GM18909 (cell line): ENCODE measurements at regions not wholly inside any gene's neighbourhood (a gene's known extent, or its start where the extent isn't known, plus 50 kb on each side); places are given as distances from the start of the nearest gene placed in this dataset.
"Not testable (repeated sequence)": the region's sequence is repeated elsewhere in the genome, so short reads cannot be mapped to it uniquely, and the experiment has no call there.

Experiments
- ATAC-seq: cut with Tn5 transposase; IDR thresholded peaks from one replicate; pipeline ENCODE4 v1.9.1; 2021; ENCODE audit warnings: mild to moderate bottlenecking; ENCODE audit not compliant: unreplicated experiment, poor library complexity

GRCh38 chr2:65980531-65980930 is 454.4 kb upstream of the MEIS1 start:
- ATAC-seq, result no peak

- no peak for ATAC-seq
Observed at GRCh38 chr2:65979446-65979845, 455.5 kb upstream of the MEIS1 start.

DNA sequence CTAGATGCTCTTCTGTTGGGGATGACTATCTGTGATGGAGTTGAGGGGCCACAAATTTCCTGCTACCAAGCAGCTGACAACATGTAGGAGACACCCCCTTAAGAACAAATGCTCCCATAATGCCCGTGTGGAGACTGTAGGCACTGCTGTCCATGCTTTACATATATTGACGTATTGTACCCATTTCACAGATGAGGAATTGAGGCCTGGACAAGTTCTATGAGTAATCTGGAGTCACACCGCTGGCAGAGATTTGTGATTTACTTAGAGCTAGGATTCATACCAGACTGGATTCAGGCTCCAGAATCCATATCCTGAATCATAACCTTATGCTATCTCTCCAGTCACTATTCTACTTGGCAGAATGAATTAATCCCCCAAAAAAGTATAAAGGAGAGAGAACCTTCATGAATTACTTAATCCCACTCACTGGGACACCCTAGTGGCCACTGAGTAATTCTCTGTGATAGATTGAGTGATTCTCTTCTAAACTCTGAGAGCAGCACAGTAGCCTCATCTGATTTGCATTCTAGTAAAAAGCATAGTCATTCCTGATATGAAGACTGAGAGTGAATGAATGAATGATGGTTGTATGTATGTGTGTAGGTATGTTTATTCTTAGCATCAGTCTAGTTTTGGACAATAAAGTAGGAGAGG is 460.7 kb upstream of the MEIS1 start:
- ATAC-seq, result no peak

GRCh38 chr2:65969161-65969560 is 465.8 kb upstream of the MEIS1 start:
- no peak for ATAC-seq

DNA sequence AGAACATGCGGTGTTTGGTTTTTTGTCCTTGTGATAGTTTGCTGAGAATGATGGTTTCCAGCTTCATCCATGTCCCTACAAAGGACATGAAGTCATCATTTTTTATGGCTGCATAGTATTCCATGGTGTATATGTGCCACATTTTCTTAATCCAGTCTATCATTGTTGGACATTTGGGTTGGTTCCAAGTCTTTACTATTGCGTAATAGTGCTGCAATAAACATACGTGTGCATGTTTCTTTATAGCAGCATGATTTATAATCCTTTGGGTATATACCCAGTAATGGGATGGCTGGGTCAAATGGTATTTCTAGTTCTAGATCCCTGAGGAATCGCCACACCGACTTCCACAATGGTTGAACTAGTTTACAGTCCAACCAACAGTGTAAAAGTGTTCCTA is 471.6 kb upstream of the MEIS1 start:
- not testable (repeated sequence) for ATAC-seq

DNA sequence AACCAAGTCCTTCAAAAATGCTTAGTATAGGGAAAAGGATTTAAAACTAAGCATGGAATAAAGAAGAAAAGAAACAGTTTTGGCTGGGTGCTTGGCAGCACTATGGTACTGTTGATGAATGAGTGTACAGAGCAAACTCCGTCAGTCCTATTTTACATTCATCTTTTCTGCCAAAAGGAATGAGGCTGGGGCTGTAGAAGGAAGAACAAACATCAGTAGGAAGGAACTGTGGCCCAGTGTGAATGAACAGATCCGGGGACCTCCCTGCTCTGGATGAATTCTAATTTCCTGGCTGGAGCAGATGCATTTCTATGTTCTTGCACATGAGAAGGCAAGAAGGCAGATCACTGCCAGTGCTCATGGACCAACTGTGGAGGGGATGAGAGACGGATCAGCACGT is 474.0 kb upstream of the MEIS1 start:
- no peak for ATAC-seq

GRCh38 chr2:65957886-65958285 is 477.0 kb upstream of the MEIS1 start:
- no peak for ATAC-seq

- no peak for ATAC-seq
Observed at GRCh38 chr2:65957454-65957853, 477.5 kb upstream of the MEIS1 start.

DNA sequence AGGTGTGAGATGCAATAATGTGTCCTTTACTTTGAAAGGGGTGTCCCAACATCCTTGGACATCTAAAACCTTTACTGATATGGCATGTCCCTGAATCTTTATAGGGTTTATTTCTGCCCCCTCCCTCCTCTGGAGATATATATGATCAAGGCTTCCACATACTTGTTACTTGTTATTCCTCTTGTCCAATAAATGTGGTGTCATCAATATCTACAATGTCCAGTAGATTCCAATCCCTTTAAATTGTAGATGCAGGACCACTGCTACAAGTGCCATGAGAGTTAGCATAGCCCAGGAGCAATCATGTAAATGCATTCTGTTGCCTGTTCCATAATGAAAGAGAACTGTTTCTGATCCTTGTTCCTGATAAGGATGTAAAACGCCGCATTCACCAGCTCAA is 479.7 kb upstream of the MEIS1 start:
- no peak for ATAC-seq

- ATAC-seq, result no peak
Observed at GRCh38 chr2:65952966-65953761, 481.8 kb upstream of the MEIS1 start.

DNA sequence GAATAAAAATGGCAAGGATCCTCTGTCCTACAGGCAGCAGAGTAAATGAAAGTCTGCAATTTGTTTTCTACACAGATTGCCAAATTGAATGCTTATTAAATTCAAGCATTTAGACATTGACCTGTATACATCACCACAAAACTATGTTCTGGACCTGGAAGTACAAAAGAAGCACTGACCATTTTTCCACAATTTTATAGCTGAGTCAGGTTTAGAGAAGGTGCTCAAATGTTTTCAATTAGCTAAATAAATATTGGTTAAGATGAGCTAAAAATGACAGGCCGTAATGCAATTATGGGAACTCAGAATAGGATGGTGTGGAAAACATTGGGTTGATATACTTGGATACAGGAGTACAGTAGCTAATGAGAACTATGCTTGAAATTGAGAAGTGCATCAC is 490.7 kb upstream of the MEIS1 start:
- ATAC-seq, result no peak

GRCh38 chr2:65943099-65943786 is 491.7 kb upstream of the MEIS1 start:
- no peak for ATAC-seq

DNA sequence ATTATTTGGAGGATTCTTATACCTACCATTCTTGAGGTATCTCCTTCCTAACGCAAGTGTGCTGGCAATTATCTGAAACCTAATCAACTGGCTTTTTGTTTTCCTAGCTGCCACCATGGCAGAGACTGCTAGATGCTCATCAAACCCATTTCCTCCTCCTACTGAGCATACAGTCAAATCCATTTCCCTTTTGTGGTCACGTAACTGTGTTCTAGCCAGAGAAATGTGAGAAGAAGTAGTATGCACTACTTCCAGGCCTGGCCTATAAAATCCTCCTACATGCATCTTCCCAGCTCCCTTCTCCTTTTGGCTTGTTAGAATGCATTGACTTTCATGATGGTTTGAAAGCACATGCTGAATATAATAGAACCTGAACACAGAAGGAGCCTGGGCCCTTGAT is 494.1 kb upstream of the MEIS1 start:
- no peak for ATAC-seq

GRCh38 chr2:65939687-65940086 is 495.2 kb upstream of the MEIS1 start:
- no peak for ATAC-seq

DNA sequence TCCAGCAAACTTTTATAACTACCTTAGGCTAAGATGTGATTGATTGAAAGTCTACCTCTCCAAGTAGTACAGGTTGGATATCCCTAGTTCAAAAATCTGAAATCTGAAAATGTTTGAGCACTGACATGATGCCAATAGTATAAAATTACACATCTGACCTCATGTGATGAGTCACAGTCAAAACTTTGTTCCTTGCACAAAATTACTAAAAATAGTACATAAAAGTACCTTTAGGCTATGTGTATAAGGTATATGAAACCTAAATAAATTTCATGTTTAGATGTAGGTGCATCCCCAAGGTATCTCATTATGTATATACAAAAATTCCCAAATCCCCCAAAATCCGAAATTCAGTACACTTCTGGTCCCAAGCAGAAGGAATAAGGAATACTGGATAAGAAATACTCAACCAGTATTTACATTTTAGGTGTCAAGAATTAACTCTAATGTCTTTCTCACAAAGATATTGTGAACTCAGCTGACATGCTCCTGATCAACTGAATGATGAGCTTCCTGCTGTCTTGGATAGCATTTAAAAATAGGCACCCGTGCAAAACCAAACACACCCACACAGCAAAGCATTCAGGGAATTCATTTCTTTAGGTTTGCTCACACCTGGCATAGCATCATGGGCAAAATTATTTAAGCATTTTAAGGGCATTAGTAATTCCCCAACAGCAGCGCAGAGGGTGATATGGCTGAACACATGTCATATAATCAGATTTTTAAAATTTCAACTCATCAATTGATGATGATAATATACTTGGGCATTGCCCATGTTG is 497.4 kb upstream of the MEIS1 start:
- no peak for ATAC-seq

DNA sequence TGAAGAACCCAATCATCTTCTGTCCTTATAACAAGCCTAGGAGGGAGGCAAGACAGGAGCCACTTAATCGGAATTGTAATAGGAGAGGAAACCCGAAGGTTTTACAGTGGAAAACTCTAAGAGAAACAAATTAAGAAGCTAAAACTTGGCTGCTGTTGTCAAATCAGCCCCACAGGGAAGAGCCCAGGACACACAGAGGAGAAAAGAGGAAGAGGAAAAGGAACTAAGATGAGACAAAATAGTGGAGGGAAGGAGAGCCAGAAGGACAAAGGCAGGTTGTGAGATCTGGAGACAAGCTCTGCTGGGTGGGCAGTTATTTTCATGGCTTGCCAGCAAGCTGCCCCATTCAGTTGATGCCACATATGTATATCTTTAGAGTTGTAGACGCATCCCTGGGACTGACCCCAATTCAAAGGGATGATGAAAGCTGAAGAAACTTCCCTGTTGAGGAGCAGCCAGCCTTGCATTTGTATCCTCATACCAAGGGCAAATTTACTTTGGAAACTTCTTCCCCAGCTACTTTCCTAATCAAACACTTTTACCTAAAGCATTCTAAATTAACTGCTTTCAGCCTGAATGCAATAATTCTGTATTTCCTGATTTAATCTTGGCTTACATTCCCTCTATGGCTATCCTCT is 499.8 kb upstream of the MEIS1 start:
- ATAC-seq, result no peak

DNA sequence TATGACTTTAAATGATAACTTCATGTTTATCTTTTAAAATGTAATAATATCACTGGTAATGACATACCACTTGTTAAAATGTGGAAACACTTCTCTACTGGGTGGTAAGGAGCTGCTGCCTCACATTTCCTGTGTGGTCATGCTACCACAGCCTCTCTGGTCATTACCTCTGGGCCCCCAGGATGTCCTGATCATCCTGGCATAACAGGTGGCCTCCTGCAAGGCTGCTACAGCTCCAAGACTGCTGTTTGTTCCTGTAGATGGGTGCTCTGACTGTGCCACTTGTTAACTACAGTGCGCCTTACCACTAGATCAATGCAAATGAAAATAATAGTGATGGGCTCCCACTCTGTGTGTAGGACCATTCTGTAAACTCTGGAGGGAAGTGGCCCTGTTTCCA is 500.2 kb upstream of the SPRED2 start:
- no peak for ATAC-seq

- no peak for ATAC-seq
Observed at GRCh38 chr2:65931056-65931455, 498.7 kb upstream of the SPRED2 start.

GRCh38 chr2:65930259-65930658 is 497.9 kb upstream of the SPRED2 start:
- no peak for ATAC-seq

GRCh38 chr2:65929664-65930063 is 497.3 kb upstream of the SPRED2 start:
- not testable (repeated sequence) for ATAC-seq
